ENCODE measurements at regions not wholly inside any gene's neighbourhood (a gene's known extent, or its start where the extent isn't known, plus 50 kb on each side); places are given as distances from the start of the nearest gene placed in this dataset.
"Not testable (repeated sequence)": the region's sequence is repeated elsewhere in the genome, so short reads cannot be mapped to it uniquely, and the experiment has no call there.

GRCh38 chr1:79773385-79773784 is 766.9 kb upstream of the ADGRL4 start:
- no peak for DNase-seq

- no peak for DNase-seq
Observed at GRCh38 chr1:79762461-79762860, 755.9 kb upstream of the ADGRL4 start.

- no peak for DNase-seq
Observed at GRCh38 chr1:79760531-79760930, 754.0 kb upstream of the ADGRL4 start.

- no peak for DNase-seq
Observed at GRCh38 chr1:79749607-79750006, 743.1 kb upstream of the ADGRL4 start.

- DNase-seq: no peak
Observed at GRCh38 chr1:79745929-79746328, 739.4 kb upstream of the ADGRL4 start.

- DNase-seq: no peak
Observed at GRCh38 chr1:79744746-79745145, 738.2 kb upstream of the ADGRL4 start.

- DNase-seq: no peak
Observed at GRCh38 chr1:79741720-79742421, 735.3 kb upstream of the ADGRL4 start.

GRCh38 chr1:79738101-79738500 is 731.6 kb upstream of the ADGRL4 start:
- DNase-seq: no peak

GRCh38 chr1:79737193-79737592 is 730.7 kb upstream of the ADGRL4 start:
- DNase-seq: no peak

- no peak for DNase-seq
Observed at GRCh38 chr1:79732950-79733349, 726.4 kb upstream of the ADGRL4 start.

GRCh38 chr1:79726911-79727310 is 720.4 kb upstream of the ADGRL4 start:
- no peak for DNase-seq

GRCh38 chr1:79726321-79726720 is 719.8 kb upstream of the ADGRL4 start:
- DNase-seq: no peak

GRCh38 chr1:79716447-79716846 is 709.9 kb upstream of the ADGRL4 start:
- no peak for DNase-seq

- no peak for DNase-seq
Observed at GRCh38 chr1:79714664-79715063, 708.1 kb upstream of the ADGRL4 start.

- no peak for DNase-seq
Observed at GRCh38 chr1:79711001-79711431, 704.5 kb upstream of the ADGRL4 start.

- no peak for DNase-seq
Observed at GRCh38 chr1:79708646-79709265, 702.2 kb upstream of the ADGRL4 start.

- no peak for DNase-seq
Observed at GRCh38 chr1:79705218-79705617, 698.7 kb upstream of the ADGRL4 start.

GRCh38 chr1:79704067-79704466 is 697.5 kb upstream of the ADGRL4 start:
- DNase-seq: no peak

GRCh38 chr1:79702336-79702999 is 695.9 kb upstream of the ADGRL4 start:
- DNase-seq: not testable (repeated sequence)

GRCh38 chr1:79695138-79695537 is 688.6 kb upstream of the ADGRL4 start:
- no peak for DNase-seq

- DNase-seq: no peak
Observed at GRCh38 chr1:79694241-79694640, 687.7 kb upstream of the ADGRL4 start.

- no peak for DNase-seq
Observed at GRCh38 chr1:79693441-79694114, 687.0 kb upstream of the ADGRL4 start.

GRCh38 chr1:79692519-79692918 is 686.0 kb upstream of the ADGRL4 start:
- DNase-seq: no peak

- DNase-seq: no peak
Observed at GRCh38 chr1:79688932-79689331, 682.4 kb upstream of the ADGRL4 start.
